GM12872 (cell line): ENCODE measurements at regions not wholly inside any gene's neighbourhood (a gene's known extent, or its start where the extent isn't known, plus 50 kb on each side); places are given as distances from the start of the nearest gene placed in this dataset.

Experiments
- CTCF ChIP-seq: IDR thresholded peaks from 3 replicates; pipeline ENCODE4 v1.5.1; 2011; ENCODE audit warnings: low read depth, mild to moderate bottlenecking, low read length, moderate library complexity; ENCODE audit not compliant: insufficient read depth

- no peak for TF ChIP-seq CTCF
These were observed 757.5 kb upstream of the COBL start for GRCh38 chr7:52074071-52074470.

GRCh38 chr7:52071744-52072143 lies 755.1 kb upstream of the COBL start:
- no peak for TF ChIP-seq CTCF

- no peak for TF ChIP-seq CTCF
These were observed 747.9 kb upstream of the COBL start for GRCh38 chr7:52064493-52064892.

GRCh38 chr7:52061666-52062065 lies 745.1 kb upstream of the COBL start:
- no peak for TF ChIP-seq CTCF

GRCh38 chr7:52053525-52053924 lies 736.9 kb upstream of the COBL start:
- TF ChIP-seq CTCF = no peak

GRCh38 chr7:52030722-52031121 lies 714.1 kb upstream of the COBL start:
- no peak for TF ChIP-seq CTCF

- no peak for TF ChIP-seq CTCF
These were observed 709.5 kb upstream of the COBL start for GRCh38 chr7:52026140-52026539.

- no peak for TF ChIP-seq CTCF
These were observed 704.7 kb upstream of the COBL start for GRCh38 chr7:52021343-52021742.
